GM12878 (cell line): ENCODE measurements at regions not wholly inside any gene's neighbourhood (a gene's known extent, or its start where the extent isn't known, plus 50 kb on each side); places are given as distances from the start of the nearest gene placed in this dataset.

ENCODE experiments used
- ATAC-seq: fragments of 200-7000 bp; cut with Tn5 transposase; 3 replicates; pipeline ENCODE4 v1.9.1; 2020; ENCODE audit warnings: mild to moderate bottlenecking, moderate library complexity
- BruUV-seq: library from RNA; stranded (reverse); fragments of 400-500 nt; replicated peaks from 2 replicates; lab custom pipeline; 2021; lab: Mats Ljungman, UMichigan
- CTCF ChIA-PET: fragments of 300-600 bp; sonication (Branson Sonifier 250); formaldehyde crosslinking; extraction: SDS; loops from one replicate; lab custom pipeline; 2021; ENCODE audit warnings: inconsistent platforms; lab: Yijun Ruan, JAX
- POLR2A ChIA-PET: fragments of 350-600 bp; formaldehyde crosslinking; extraction: SDS; loops from one replicate; lab custom pipeline; 2021; ENCODE audit warnings: inconsistent platforms; lab: Charles Lee
- RAD21 ChIA-PET: fragments of 300-600 bp; sonication (Branson Sonifier 250); formaldehyde crosslinking; loops from one replicate; lab custom pipeline; 2023; ENCODE audit warnings: antibody characterized with exemption; ENCODE audit not compliant: unreplicated experiment; lab: Charles Lee
- SMC1A ChIA-PET: fragments of 300-600 bp; sonication (Branson Sonifier 250); formaldehyde crosslinking; loops from one replicate; lab custom pipeline; 2023; ENCODE audit not compliant: unreplicated experiment, uncharacterized antibody; lab: Charles Lee
- DNase-seq: peaks from one replicate; pipeline ENCODE4 v3.0.0-alpha.2; 2011; ENCODE audit warnings: low read depth, low spot score
- FAIRE-seq: peaks from 3 replicates; lab custom pipeline; 2011; peaks lifted over from hg19 to GRCh38; lab: Jason Lieb, UNC
- H2AFZ ChIP-seq: 2 replicates; pipeline ENCODE4 v1.6.0; 2011; ENCODE audit warnings: low read depth, low read length, control low read depth; ENCODE audit not compliant: control insufficient read depth
- H3K27ac ChIP-seq: 2 replicates; pipeline ENCODE4 v1.5.1; 2011; ENCODE audit warnings: control low read depth; ENCODE audit not compliant: control insufficient read depth, insufficient read depth
- H3K27me3 ChIP-seq, 2 experiments: replicated peaks in 1 of 2; 2 replicates each; pipeline versions ENCODE4 v1.6.0 to v1.6.1; 2011; ENCODE audit warnings: low read length in 1 of 2; ENCODE audit not compliant: control insufficient read depth in 2 of 2, insufficient read depth in 2 of 2
- H3K36me3 ChIP-seq, 2 experiments: 2 replicates each; pipeline ENCODE4 v1.5.1; 2011; ENCODE audit warnings: low read length in 1 of 2; ENCODE audit not compliant: control insufficient read depth in 2 of 2, insufficient read depth in 2 of 2
- H3K4me1 ChIP-seq: 2 replicates; pipeline ENCODE4 v1.6.1; 2011; ENCODE audit warnings: mild to moderate bottlenecking, low read length, moderate library complexity, mixed read lengths; ENCODE audit not compliant: control insufficient read depth, insufficient read depth
- H3K4me2 ChIP-seq: 2 replicates; pipeline ENCODE4 v1.6.0; 2011; ENCODE audit warnings: control low read depth; ENCODE audit not compliant: control insufficient read depth, insufficient read depth
- H3K4me3 ChIP-seq: fragments of 200-600 bp; sonication (generic); 2 replicates; pipeline ENCODE4 v1.5.1; 2016
- H3K79me2 ChIP-seq: 2 replicates; pipeline ENCODE4 v1.6.0; 2011; ENCODE audit warnings: low read length; ENCODE audit not compliant: control insufficient read depth, insufficient read depth
- H3K9ac ChIP-seq: 2 replicates; pipeline ENCODE4 v1.8.0; 2011; ENCODE audit warnings: low read length, control low read depth, mixed read lengths; ENCODE audit not compliant: control insufficient read depth, insufficient read depth
- H3K9me3 ChIP-seq: replicated peaks from 3 replicates; pipeline ENCODE4 v1.5.1; 2011; ENCODE audit warnings: mild to moderate bottlenecking, low read length; ENCODE audit not compliant: control insufficient read depth, insufficient read depth
- H4K20me1 ChIP-seq: 2 replicates; pipeline ENCODE4 v1.6.0; 2011; ENCODE audit not compliant: control insufficient read depth, insufficient read depth
- BHLHE40 ChIP-seq, 2 experiments: fragments of 450-650 bp in 1 of 2; IDR thresholded peaks; 2 replicates each; pipeline ENCODE4 v1.6.1; 2011 to 2017; ENCODE audit warnings: low read depth in 2 of 2, borderline replicate concordance in 1 of 2, improper control_type of control experiment in 1 of 2, low read length in 1 of 2, mild to moderate bottlenecking in 1 of 2
- CBFB ChIP-seq: IDR thresholded peaks from 2 replicates; pipeline ENCODE4 v1.6.1; 2016; ENCODE audit warnings: antibody characterized with exemption, low read depth
- CBX3 ChIP-seq: fragments of 200-600 bp; sonication (generic); IDR thresholded peaks from 2 replicates; pipeline ENCODE4 v1.6.1; 2016; ENCODE audit warnings: low read depth, borderline replicate concordance
- EGR1 ChIP-seq, 2 experiments: IDR thresholded peaks; 1 replicate in 1 of 2; 2 replicates in 1 of 2; pipeline ENCODE4 v1.6.1; 2011 to 2012; ENCODE audit warnings: low read depth in 2 of 2, low read length in 2 of 2, borderline replicate concordance in 1 of 2, mild to moderate bottlenecking in 1 of 2, moderate library complexity in 1 of 2
- IKZF1 ChIP-seq: fragments of 450-650 bp; conservative IDR thresholded peaks from 2 replicates; pipeline ENCODE4 v1.6.1; 2017; ENCODE audit warnings: antibody characterized with exemption, mild to moderate bottlenecking
- LARP7 ChIP-seq: fragments of 450-650 bp; IDR thresholded peaks from 2 replicates; pipeline ENCODE4 v1.6.1; 2017; ENCODE audit warnings: mild to moderate bottlenecking
- MEF2B ChIP-seq: fragments of 450-650 bp; IDR thresholded peaks from 2 replicates; pipeline ENCODE4 v1.6.1; 2018; ENCODE audit warnings: mild to moderate bottlenecking, moderate library complexity; ENCODE audit not compliant: partially characterized antibody, poor library complexity, severe bottlenecking
- MTA3 ChIP-seq: IDR thresholded peaks from 2 replicates; pipeline ENCODE4 v1.6.1; 2012; ENCODE audit warnings: low read length, inconsistent platforms, borderline replicate concordance
- MXI1 ChIP-seq: fragments of 150-350 bp; IDR thresholded peaks from 2 replicates; pipeline ENCODE4 v1.6.1; 2011; ENCODE audit warnings: low read depth, mild to moderate bottlenecking, inconsistent platforms, low read length, improper control_type of control experiment
- NRF1 ChIP-seq: conservative IDR thresholded peaks from 2 replicates; pipeline ENCODE4 v1.6.1; 2011; ENCODE audit warnings: mild to moderate bottlenecking, low read depth, low read length, improper control_type of control experiment
- PML ChIP-seq: IDR thresholded peaks from 2 replicates; pipeline ENCODE4 v1.6.1; 2012; ENCODE audit warnings: low read length, inconsistent platforms
- POU2F2 ChIP-seq: IDR thresholded peaks from 3 replicates; pipeline ENCODE4 v1.6.1; 2011; ENCODE audit warnings: low read depth, mild to moderate bottlenecking, low read length, borderline replicate concordance
- SREBF2 ChIP-seq: IDR thresholded peaks from 2 replicates; pipeline ENCODE4 v1.6.1; 2012; ENCODE audit warnings: mild to moderate bottlenecking, low read length
- TARDBP ChIP-seq: IDR thresholded peaks from 2 replicates; pipeline ENCODE4 v1.6.1; 2016; ENCODE audit warnings: borderline replicate concordance
- TBL1XR1 ChIP-seq: IDR thresholded peaks from 2 replicates; pipeline ENCODE4 v1.6.1; 2012; ENCODE audit warnings: low read depth, low read length, improper control_type of control experiment
- TCF12 ChIP-seq: IDR thresholded peaks from 2 replicates; pipeline ENCODE4 v1.6.1; 2011; ENCODE audit warnings: low read depth, mild to moderate bottlenecking, low read length
- WRNIP1 ChIP-seq: IDR thresholded peaks from 2 replicates; pipeline ENCODE4 v1.6.1; 2011; ENCODE audit warnings: low read depth, low read length, improper control_type of control experiment, borderline replicate concordance
- WGBS: methylation state at CpG from one replicate; pipeline ENCODE4 v1.1.6; 2016; ENCODE audit warnings: low lambda C conversion rate; ENCODE audit not compliant: insufficient replicate concordance, insufficient coverage; ENCODE audit errors: missing lambda C conversion rate; 5-methylcytosine and 5-hydroxymethylcytosine counted together
- in situ Hi-C: fragments of 300-500 bp; cut with MboI; formaldehyde crosslinking; loops from 9 replicates; pipeline ENCODE4 v1.14.3; 2018; ENCODE audit warnings: mixed read lengths
- intact Hi-C: fragments of 100-400 bp; cut with micrococcal nuclease; formaldehyde crosslinking; loops from one replicate; pipeline ENCODE4 v1.14.2; 2022; ENCODE audit not compliant: unreplicated experiment
- TF ChIP-seq, protein P1 (sequence below): fragments of 450-650 bp; IDR thresholded peaks from 2 replicates; pipeline ENCODE4 v1.6.1; 2014; ENCODE audit warnings: mild to moderate bottlenecking
- TF ChIP-seq, protein P2 (sequence below): fragments of 450-650 bp; formaldehyde crosslinking; IDR thresholded peaks from 2 replicates; pipeline ENCODE4 v1.5.0; 2022; ENCODE audit warnings: mild to moderate bottlenecking, missing genetic modification characterization
- TF ChIP-seq, protein P3 (sequence below): IDR thresholded peaks from 2 replicates; pipeline ENCODE4 v1.6.1; 2012; ENCODE audit warnings: low read depth, low read length, improper control_type of control experiment

DNA sequence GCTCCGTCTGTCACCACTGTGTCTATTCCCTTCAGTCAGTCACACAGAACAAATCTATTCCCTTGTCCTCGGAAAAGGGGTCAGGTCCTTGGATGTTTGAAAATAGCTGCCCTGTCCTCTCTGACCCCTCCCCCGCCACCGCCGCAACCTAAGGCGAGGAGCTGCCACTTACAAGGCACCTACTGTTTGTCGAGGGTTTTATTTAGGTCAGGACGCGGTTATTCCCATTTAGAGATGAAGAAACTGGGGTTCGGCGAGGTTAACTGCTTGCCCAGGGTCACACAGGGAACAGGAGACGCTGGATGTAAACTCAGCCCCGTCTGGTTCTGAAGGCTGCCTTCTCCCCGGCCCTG is 1468.1 kb downstream of the BRD1 start (continued):
- TF ChIP-seq, protein P1, sequence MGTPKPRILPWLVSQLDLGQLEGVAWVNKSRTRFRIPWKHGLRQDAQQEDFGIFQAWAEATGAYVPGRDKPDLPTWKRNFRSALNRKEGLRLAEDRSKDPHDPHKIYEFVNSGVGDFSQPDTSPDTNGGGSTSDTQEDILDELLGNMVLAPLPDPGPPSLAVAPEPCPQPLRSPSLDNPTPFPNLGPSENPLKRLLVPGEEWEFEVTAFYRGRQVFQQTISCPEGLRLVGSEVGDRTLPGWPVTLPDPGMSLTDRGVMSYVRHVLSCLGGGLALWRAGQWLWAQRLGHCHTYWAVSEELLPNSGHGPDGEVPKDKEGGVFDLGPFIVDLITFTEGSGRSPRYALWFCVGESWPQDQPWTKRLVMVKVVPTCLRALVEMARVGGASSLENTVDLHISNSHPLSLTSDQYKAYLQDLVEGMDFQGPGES = no peak
- TF ChIP-seq EGR1 (IDR thresholded peaks at IDR 0.05; ENCODE audit: borderline replicate concordance in 1 of 2, low read depth in 2 of 2, low read length in 2 of 2) (no peak), TBL1XR1 (no peak), WRNIP1 (no peak), TCF12 (no peak), BHLHE40 (IDR thresholded peaks at IDR 0.05; ENCODE audit: borderline replicate concordance in 1 of 2, low read depth in 2 of 2, low read length in 1 of 2) (no peak), LARP7 (no peak), TARDBP (no peak)

DNA sequence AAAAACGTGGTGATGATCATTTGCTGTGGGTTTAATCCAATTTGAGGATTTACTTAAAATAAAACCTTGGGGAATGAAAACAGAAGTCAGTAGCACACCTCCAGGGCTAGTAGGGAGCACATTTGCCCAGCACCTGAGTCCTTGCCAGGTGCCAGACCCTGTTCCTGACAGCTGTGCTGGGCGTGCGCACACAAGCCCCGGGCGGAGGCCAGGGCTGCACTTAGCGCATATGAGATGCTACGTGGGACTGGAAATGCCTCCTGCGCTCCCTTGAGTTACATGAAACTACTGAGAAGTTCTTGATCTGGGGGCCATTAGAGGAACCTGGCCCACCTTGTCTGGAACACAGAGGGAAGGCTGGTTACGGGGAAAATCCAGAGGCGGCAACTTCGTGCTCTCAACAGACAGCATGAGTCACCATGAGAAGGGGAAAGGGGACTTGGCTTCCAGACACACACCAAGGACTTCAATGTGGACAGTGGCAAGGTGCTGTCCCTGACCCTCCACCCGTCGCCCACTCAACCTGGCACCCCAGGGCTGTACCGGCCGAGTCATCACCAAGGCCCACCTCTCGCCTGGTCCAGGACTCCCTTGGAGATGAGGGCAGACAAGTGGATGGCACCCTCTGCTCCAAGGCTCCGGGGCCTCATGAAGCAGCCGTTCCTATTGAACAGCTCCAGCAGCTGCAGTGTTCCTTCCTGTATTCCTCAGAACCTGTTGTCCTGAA is 1468.6 kb downstream of the BRD1 start:
- Histone ChIP-seq H3K4me2 (no peak overlapping the region), H3K27me3 (no peaks in the 10 kb centered on the region), H3K9ac (no peak overlapping the region), H4K20me1 (no peaks in the 10 kb centered on the region), H3K4me3 (no peak overlapping the region), H3K36me3 (no peaks in the 10 kb centered on the region), H2AFZ (no peak overlapping the region), H3K27ac (no peak overlapping the region), H3K4me1 (no peaks in the 10 kb centered on the region), H3K79me2 (no peaks in the 10 kb centered on the region), H3K9me3 (no peaks in the 10 kb centered on the region; the same call in 2 of the 3 replicates)
- ATAC-seq = no peak
- WGBS = 56% methylated on average over 18 of the region's 18 CpGs
- CTCF ChIA-PET = no interaction called here
- SMC1A ChIA-PET = no interaction called here
- no TSS peak for BruUV-seq
- in situ Hi-C loops (no loop called here), intact Hi-C loops (no loop called here)
- no peak for FAIRE-seq
- no peak for DNase-seq
- RAD21 ChIA-PET = no interaction called here
- POLR2A ChIA-PET = no interaction called here
- no peak for TF ChIP-seq PML
- no peak for TF ChIP-seq MEF2B
- no peak for TF ChIP-seq NRF1
- TF ChIP-seq SREBF2 = no peak
- no peak for TF ChIP-seq CBX3
- TF ChIP-seq MXI1 = no peak
- no peak for TF ChIP-seq POU2F2
- TF ChIP-seq, protein P2, sequence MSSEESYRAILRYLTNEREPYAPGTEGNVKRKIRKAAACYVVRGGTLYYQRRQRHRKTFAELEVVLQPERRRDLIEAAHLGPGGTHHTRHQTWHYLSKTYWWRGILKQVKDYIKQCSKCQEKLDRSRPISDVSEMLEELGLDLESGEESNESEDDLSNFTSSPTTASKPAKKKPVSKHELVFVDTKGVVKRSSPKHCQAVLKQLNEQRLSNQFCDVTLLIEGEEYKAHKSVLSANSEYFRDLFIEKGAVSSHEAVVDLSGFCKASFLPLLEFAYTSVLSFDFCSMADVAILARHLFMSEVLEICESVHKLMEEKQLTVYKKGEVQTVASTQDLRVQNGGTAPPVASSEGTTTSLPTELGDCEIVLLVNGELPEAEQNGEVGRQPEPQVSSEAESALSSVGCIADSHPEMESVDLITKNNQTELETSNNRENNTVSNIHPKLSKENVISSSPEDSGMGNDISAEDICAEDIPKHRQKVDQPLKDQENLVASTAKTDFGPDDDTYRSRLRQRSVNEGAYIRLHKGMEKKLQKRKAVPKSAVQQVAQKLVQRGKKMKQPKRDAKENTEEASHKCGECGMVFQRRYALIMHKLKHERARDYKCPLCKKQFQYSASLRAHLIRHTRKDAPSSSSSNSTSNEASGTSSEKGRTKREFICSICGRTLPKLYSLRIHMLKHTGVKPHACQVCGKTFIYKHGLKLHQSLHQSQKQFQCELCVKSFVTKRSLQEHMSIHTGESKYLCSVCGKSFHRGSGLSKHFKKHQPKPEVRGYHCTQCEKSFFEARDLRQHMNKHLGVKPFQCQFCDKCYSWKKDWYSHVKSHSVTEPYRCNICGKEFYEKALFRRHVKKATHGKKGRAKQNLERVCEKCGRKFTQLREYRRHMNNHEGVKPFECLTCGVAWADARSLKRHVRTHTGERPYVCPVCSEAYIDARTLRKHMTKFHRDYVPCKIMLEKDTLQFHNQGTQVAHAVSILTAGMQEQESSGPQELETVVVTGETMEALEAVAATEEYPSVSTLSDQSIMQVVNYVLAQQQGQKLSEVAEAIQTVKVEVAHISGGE (CRISPR knock-in tag) = no peak
- TF ChIP-seq CBFB = no peak
- TF ChIP-seq, protein P3, sequence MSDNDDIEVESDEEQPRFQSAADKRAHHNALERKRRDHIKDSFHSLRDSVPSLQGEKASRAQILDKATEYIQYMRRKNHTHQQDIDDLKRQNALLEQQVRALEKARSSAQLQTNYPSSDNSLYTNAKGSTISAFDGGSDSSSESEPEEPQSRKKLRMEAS = no peak
- no peak for TF ChIP-seq IKZF1
- no peak for TF ChIP-seq MTA3
